ENCODE measurements at regions not wholly inside any gene's neighbourhood (a gene's known extent, or its start where the extent isn't known, plus 50 kb on each side); places are given as distances from the start of the nearest gene placed in this dataset.

GRCh38 chr12:17695495-17695894 is 394.5 kb downstream of the RERGL start:
- Histone ChIP-seq H3K9me3 (ENCODE audit: control insufficient read depth, low read depth, low read length) (no peaks in the 10 kb centered on the region), H3K27ac (ENCODE audit: low read length) (no peak overlapping the region), H3K27me3 (ENCODE audit: control insufficient read depth, insufficient read depth, low read length) (no peaks in the 10 kb centered on the region), H3K4me1 (ENCODE audit: control insufficient read depth, insufficient read depth, low read length) (no peaks in the 10 kb centered on the region), H3K4me3 (ENCODE audit: low read length) (no peak overlapping the region), H3K36me3 (ENCODE audit: control insufficient read depth, insufficient read depth, low read length) (no peaks in the 10 kb centered on the region)
- no CpG with 5 or more reads among the region's 9 CpGs for WGBS (ENCODE audit: insufficient coverage, low lambda C conversion rate)
- no peak for DNase-seq

GRCh38 chr12:17691369-17691768 is 398.6 kb downstream of the RERGL start:
- H3K27ac ChIP-seq (ENCODE audit: low read length): no peak overlapping the region
- no peaks in the 10 kb centered on the region for H3K36me3 ChIP-seq (ENCODE audit: control insufficient read depth, insufficient read depth, low read length)
- H3K27me3 ChIP-seq (ENCODE audit: control insufficient read depth, insufficient read depth, low read length): no peaks in the 10 kb centered on the region
- H3K9me3 ChIP-seq (ENCODE audit: control insufficient read depth, low read depth, low read length): no peaks in the 10 kb centered on the region
- WGBS (ENCODE audit: insufficient coverage, low lambda C conversion rate): no CpG with 5 or more reads among the region's 2 CpGs
- DNase-seq: no peak
- H3K4me3 ChIP-seq (ENCODE audit: low read length): no peak overlapping the region
- no peaks in the 10 kb centered on the region for H3K4me1 ChIP-seq (ENCODE audit: control insufficient read depth, insufficient read depth, low read length)

GRCh38 chr12:17680220-17680619 is 409.8 kb downstream of the RERGL start:
- Histone ChIP-seq H3K36me3 (ENCODE audit: control insufficient read depth, insufficient read depth, low read length) (no peaks in the 10 kb centered on the region), H3K27me3 (ENCODE audit: control insufficient read depth, insufficient read depth, low read length) (no peaks in the 10 kb centered on the region), H3K4me3 (ENCODE audit: low read length) (no peak overlapping the region), H3K4me1 (ENCODE audit: control insufficient read depth, insufficient read depth, low read length) (no peaks in the 10 kb centered on the region), H3K27ac (ENCODE audit: low read length) (no peak overlapping the region), H3K9me3 (ENCODE audit: control insufficient read depth, low read depth, low read length) (no peaks in the 10 kb centered on the region)
- no peak for DNase-seq
- WGBS (ENCODE audit: insufficient coverage, low lambda C conversion rate): no CpG with 5 or more reads among the region's 2 CpGs

GRCh38 chr12:17666641-17667324 is 423.2 kb downstream of the RERGL start:
- Histone ChIP-seq H3K36me3 (ENCODE audit: control insufficient read depth, insufficient read depth, low read length) (no peaks in the 10 kb centered on the region), H3K4me1 (ENCODE audit: control insufficient read depth, insufficient read depth, low read length) (no peaks in the 10 kb centered on the region), H3K27me3 (ENCODE audit: control insufficient read depth, insufficient read depth, low read length) (no peaks in the 10 kb centered on the region), H3K9me3 (ENCODE audit: control insufficient read depth, low read depth, low read length) (no peaks in the 10 kb centered on the region), H3K27ac (ENCODE audit: low read length) (no peak overlapping the region), H3K4me3 (ENCODE audit: low read length) (no peak overlapping the region)
- DNase-seq: no peak
- no CpG with 5 or more reads among the region's 10 CpGs for WGBS (ENCODE audit: insufficient coverage, low lambda C conversion rate)

- no peak for DNase-seq
- H3K4me1 ChIP-seq (ENCODE audit: control insufficient read depth, insufficient read depth, low read length): no peaks in the 10 kb centered on the region
- WGBS (ENCODE audit: insufficient coverage, low lambda C conversion rate): no CpG with 5 or more reads among the region's 9 CpGs
Measured at GRCh38 chr12:17665839-17666238, 424.2 kb downstream of the RERGL start.

GRCh38 chr12:17661250-17661649 is 428.7 kb downstream of the RERGL start:
- H3K9me3 ChIP-seq (ENCODE audit: control insufficient read depth, low read depth, low read length): no peaks in the 10 kb centered on the region
- no peak overlapping the region for H3K4me3 ChIP-seq (ENCODE audit: low read length)
- H3K27ac ChIP-seq (ENCODE audit: low read length): no peak overlapping the region
- H3K36me3 ChIP-seq (ENCODE audit: control insufficient read depth, insufficient read depth, low read length): no peaks in the 10 kb centered on the region
- H3K27me3 ChIP-seq (ENCODE audit: control insufficient read depth, insufficient read depth, low read length): no peaks in the 10 kb centered on the region
- no CpG with 5 or more reads among the region's 1 CpG for WGBS (ENCODE audit: insufficient coverage, low lambda C conversion rate)
- no peak for DNase-seq
- no peaks in the 10 kb centered on the region for H3K4me1 ChIP-seq (ENCODE audit: control insufficient read depth, insufficient read depth, low read length)

More at GRCh38 chr12:17665839-17666238, 424.2 kb downstream of the RERGL start:
- Histone ChIP-seq H3K9me3 (ENCODE audit: control insufficient read depth, low read depth, low read length) (no peaks in the 10 kb centered on the region), H3K36me3 (ENCODE audit: control insufficient read depth, insufficient read depth, low read length) (no peaks in the 10 kb centered on the region), H3K27me3 (ENCODE audit: control insufficient read depth, insufficient read depth, low read length) (no peaks in the 10 kb centered on the region), H3K4me3 (ENCODE audit: low read length) (no peak overlapping the region), H3K27ac (ENCODE audit: low read length) (no peak overlapping the region)

- Histone ChIP-seq H3K9me3 (ENCODE audit: control insufficient read depth, low read depth, low read length) (no peaks in the 10 kb centered on the region), H3K27me3 (ENCODE audit: control insufficient read depth, insufficient read depth, low read length) (no peaks in the 10 kb centered on the region), H3K27ac (ENCODE audit: low read length) (no peak overlapping the region), H3K36me3 (ENCODE audit: control insufficient read depth, insufficient read depth, low read length) (no peaks in the 10 kb centered on the region), H3K4me1 (ENCODE audit: control insufficient read depth, insufficient read depth, low read length) (no peaks in the 10 kb centered on the region), H3K4me3 (ENCODE audit: low read length) (no peak overlapping the region)
- 22% methylated on average over 1 of the region's 2 CpGs for WGBS (ENCODE audit: insufficient coverage, low lambda C conversion rate)
- DNase-seq: no peak
Measured at GRCh38 chr12:17652436-17652835, 437.6 kb downstream of the RERGL start.

- H3K27ac ChIP-seq (ENCODE audit: low read length): no peak overlapping the region
- no peaks in the 10 kb centered on the region for H3K27me3 ChIP-seq (ENCODE audit: control insufficient read depth, insufficient read depth, low read length)
- no peaks in the 10 kb centered on the region for H3K36me3 ChIP-seq (ENCODE audit: control insufficient read depth, insufficient read depth, low read length)
- no peak for DNase-seq
- 100% methylated on average over 1 of the region's 3 CpGs for WGBS (ENCODE audit: insufficient coverage, low lambda C conversion rate)
- H3K9me3 ChIP-seq (ENCODE audit: control insufficient read depth, low read depth, low read length): no peaks in the 10 kb centered on the region
- no peaks in the 10 kb centered on the region for H3K4me1 ChIP-seq (ENCODE audit: control insufficient read depth, insufficient read depth, low read length)
- no peak overlapping the region for H3K4me3 ChIP-seq (ENCODE audit: low read length)
Measured at GRCh38 chr12:17642340-17642650, 447.7 kb downstream of the RERGL start.

GRCh38 chr12:17640615-17641014 is 449.4 kb downstream of the RERGL start:
- DNase-seq: no peak
- Histone ChIP-seq H3K4me1 (ENCODE audit: control insufficient read depth, insufficient read depth, low read length) (no peaks in the 10 kb centered on the region), H3K36me3 (ENCODE audit: control insufficient read depth, insufficient read depth, low read length) (no peaks in the 10 kb centered on the region), H3K4me3 (ENCODE audit: low read length) (no peak overlapping the region), H3K27ac (ENCODE audit: low read length) (no peak overlapping the region), H3K9me3 (ENCODE audit: control insufficient read depth, low read depth, low read length) (no peaks in the 10 kb centered on the region), H3K27me3 (ENCODE audit: control insufficient read depth, insufficient read depth, low read length) (no peaks in the 10 kb centered on the region)
- no CpG with 5 or more reads among the region's 1 CpG for WGBS (ENCODE audit: insufficient coverage, low lambda C conversion rate)

- H3K4me3 ChIP-seq (ENCODE audit: low read length): no peak overlapping the region
- H3K36me3 ChIP-seq (ENCODE audit: control insufficient read depth, insufficient read depth, low read length): no peaks in the 10 kb centered on the region
- WGBS (ENCODE audit: insufficient coverage, low lambda C conversion rate): no CpG with 5 or more reads among the region's 2 CpGs
- no peaks in the 10 kb centered on the region for H3K4me1 ChIP-seq (ENCODE audit: control insufficient read depth, insufficient read depth, low read length)
- H3K27ac ChIP-seq (ENCODE audit: low read length): no peak overlapping the region
- no peaks in the 10 kb centered on the region for H3K27me3 ChIP-seq (ENCODE audit: control insufficient read depth, insufficient read depth, low read length)
- H3K9me3 ChIP-seq (ENCODE audit: control insufficient read depth, low read depth, low read length): no peaks in the 10 kb centered on the region
- no peak for DNase-seq
Measured at GRCh38 chr12:17618831-17619230, 471.2 kb downstream of the RERGL start.

- no peaks in the 10 kb centered on the region for H3K36me3 ChIP-seq (ENCODE audit: control insufficient read depth, insufficient read depth, low read length)
- no peaks in the 10 kb centered on the region for H3K4me1 ChIP-seq (ENCODE audit: control insufficient read depth, insufficient read depth, low read length)
- no peaks in the 10 kb centered on the region for H3K27me3 ChIP-seq (ENCODE audit: control insufficient read depth, insufficient read depth, low read length)
- no peak overlapping the region for H3K27ac ChIP-seq (ENCODE audit: low read length)
- H3K4me3 ChIP-seq (ENCODE audit: low read length): no peak overlapping the region
- no peaks in the 10 kb centered on the region for H3K9me3 ChIP-seq (ENCODE audit: control insufficient read depth, low read depth, low read length)
- WGBS (ENCODE audit: insufficient coverage, low lambda C conversion rate): 71% methylated on average over 1 of the region's 2 CpGs
- no peak for DNase-seq
Measured at GRCh38 chr12:17609701-17610100, 480.3 kb downstream of the RERGL start.

Measured in large intestine (tissue), 3 donors.